BLaER1 treated with 17β-estradiol and CSF1 and Interleukin-3, amounts not matched to agents 10 nM and 100 nM (cell line): ENCODE measurements at regions not wholly inside any gene's neighbourhood (a gene's known extent, or its start where the extent isn't known, plus 50 kb on each side); places are given as distances from the start of the nearest gene placed in this dataset.
"Not testable (repeated sequence)": the region's sequence is repeated elsewhere in the genome, so short reads cannot be mapped to it uniquely, and the experiment has no call there.

Experiments used
- H3K27ac ChIP-seq, 11 experiments: shearing (Covaris generic); formaldehyde crosslinking; 2 replicates each; pipeline ENCODE4 v1.8.1; 2022
- H3K27me3 ChIP-seq, 11 experiments: shearing (Covaris generic); formaldehyde crosslinking; 2 replicates each; pipeline ENCODE4 v1.8.1; 2022
- H3K36me3 ChIP-seq, 11 experiments: shearing (Covaris generic); formaldehyde crosslinking; 2 replicates each; pipeline ENCODE4 v1.8.1; 2022
- H3K4me1 ChIP-seq, 10 experiments: shearing (Covaris generic); formaldehyde crosslinking; 2 replicates each; pipeline ENCODE4 v1.8.1; 2022
- H3K4me2 ChIP-seq, 11 experiments: shearing (Covaris generic); formaldehyde crosslinking; 2 replicates each; pipeline ENCODE4 v1.8.1; 2022
- H3K4me3 ChIP-seq, 10 experiments: shearing (Covaris generic); formaldehyde crosslinking; 2 replicates each; pipeline ENCODE4 v1.8.1; 2022
- H3K9ac ChIP-seq, 11 experiments: shearing (Covaris generic); formaldehyde crosslinking; 2 replicates each; pipeline ENCODE4 v1.8.1; 2022
- H3K9me3 ChIP-seq, 11 experiments: shearing (Covaris generic); formaldehyde crosslinking; replicated peaks in 1 of 11; 2 replicates each; pipeline ENCODE4 v1.8.1; 2022
- H4K20me1 ChIP-seq, 11 experiments: shearing (Covaris generic); formaldehyde crosslinking; 2 replicates each; pipeline ENCODE4 v1.8.1; 2022
- Cebpa-rat ChIP-seq, 11 experiments: shearing (Covaris generic); IDR thresholded peaks; 2 replicates each; pipeline ENCODE4 v1.8.1; 2022

DNA sequence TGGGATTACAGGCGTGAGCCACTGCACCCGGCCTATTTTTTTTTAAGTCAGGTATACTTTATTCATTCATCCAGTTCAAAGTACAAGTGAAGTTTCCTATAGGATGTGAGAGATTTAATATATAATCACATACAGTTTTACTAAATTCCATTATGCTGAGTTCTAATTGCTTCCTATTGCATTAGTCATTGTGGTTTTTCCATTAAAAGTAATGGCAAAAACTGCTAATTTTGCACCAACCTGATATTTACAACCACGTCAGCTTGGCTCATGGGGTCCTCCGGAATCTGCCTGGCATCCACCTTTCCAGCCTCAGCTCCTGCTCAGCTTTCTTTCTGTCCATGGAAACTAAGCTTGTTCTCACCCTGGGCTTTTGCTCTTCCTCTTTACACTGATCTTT is 67.0 kb upstream of the CSRP2 start:
- Histone ChIP-seq H3K4me3 (no peak overlapping the region), H3K27me3 (no peaks in the 10 kb centered on the region), H3K4me2 (no peak overlapping the region), H4K20me1 (no peaks in the 10 kb centered on the region), H3K9ac (no peak overlapping the region), H3K9me3 (no peaks in the 10 kb centered on the region), H3K27ac (no peak overlapping the region), H3K36me3 (no peaks in the 10 kb centered on the region), H3K4me1 (peaks cover 0 to 4% (median 0%) of the 10 kb centered on the region in 10 experiments; a peak in 1 of 20 replicates)
- TF ChIP-seq Cebpa-rat (IDR thresholded peaks at IDR 0.05): no peak

DNA sequence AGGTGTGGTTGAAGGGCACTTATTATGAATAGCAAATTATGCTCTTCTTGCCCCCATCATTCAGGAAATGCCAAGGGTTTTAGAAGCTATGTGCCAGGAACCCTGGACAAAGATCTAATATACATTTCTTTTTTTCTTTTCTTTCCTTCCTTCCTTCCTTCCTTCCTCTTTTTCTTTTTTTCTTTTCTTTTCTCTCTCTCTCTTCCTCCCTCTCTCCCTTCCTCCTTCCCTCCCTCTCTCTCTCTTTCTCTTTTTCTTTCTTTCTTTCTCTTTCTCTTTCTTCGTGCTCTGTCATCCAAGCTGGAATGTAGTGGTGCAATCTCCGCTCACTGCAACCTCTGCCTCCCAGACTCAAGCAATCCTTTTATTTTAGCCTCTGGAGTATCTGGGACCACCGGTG is 66.1 kb upstream of the CSRP2 start:
- H3K9ac ChIP-seq: no peak overlapping the region
- no peak overlapping the region for H3K27ac ChIP-seq
- no peaks in the 10 kb centered on the region for H3K9me3 ChIP-seq
- H3K4me1 ChIP-seq: peaks cover 0 to 4% (median 0%) of the 10 kb centered on the region in 10 experiments; a peak in 1 of 20 replicates
- no peak overlapping the region; a peak in 1 of 22 replicates for H3K4me2 ChIP-seq
- no peak for TF ChIP-seq Cebpa-rat (IDR thresholded peaks at IDR 0.05)
- H3K36me3 ChIP-seq: no peaks in the 10 kb centered on the region
- no peaks in the 10 kb centered on the region for H3K27me3 ChIP-seq
- no peak overlapping the region for H3K4me3 ChIP-seq
- no peaks in the 10 kb centered on the region for H4K20me1 ChIP-seq

DNA sequence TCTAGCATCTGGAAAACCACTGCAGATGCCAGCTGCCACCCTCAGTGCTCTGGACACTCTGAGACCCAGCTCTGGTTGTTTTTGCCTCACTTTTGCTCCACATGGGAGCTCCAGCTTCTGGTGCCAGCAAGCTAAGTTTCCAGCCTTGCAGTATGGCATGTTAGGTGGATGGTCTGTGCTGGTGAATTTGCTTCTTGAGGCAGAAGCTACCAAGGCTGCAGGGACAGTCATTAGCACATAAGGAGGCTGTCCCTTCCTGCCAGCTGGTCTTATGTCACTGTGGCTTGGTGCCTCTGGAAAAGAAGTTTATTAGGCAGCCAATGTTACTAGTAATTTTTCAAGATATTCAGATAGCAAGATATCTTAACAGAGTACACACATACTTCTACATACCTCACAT is 64.2 kb upstream of the CSRP2 start:
- Histone ChIP-seq H3K4me3 (no peak overlapping the region), H3K27ac (no peak overlapping the region), H4K20me1 (no peaks in the 10 kb centered on the region), H3K27me3 (no peaks in the 10 kb centered on the region), H3K9ac (no peak overlapping the region), H3K9me3 (no peaks in the 10 kb centered on the region), H3K4me1 (peaks cover 0 to 4% (median 0%) of the 10 kb centered on the region in 10 experiments; a peak in 1 of 20 replicates), H3K36me3 (no peaks in the 10 kb centered on the region), H3K4me2 (no peak overlapping the region)
- TF ChIP-seq Cebpa-rat (IDR thresholded peaks at IDR 0.05): no peak

DNA sequence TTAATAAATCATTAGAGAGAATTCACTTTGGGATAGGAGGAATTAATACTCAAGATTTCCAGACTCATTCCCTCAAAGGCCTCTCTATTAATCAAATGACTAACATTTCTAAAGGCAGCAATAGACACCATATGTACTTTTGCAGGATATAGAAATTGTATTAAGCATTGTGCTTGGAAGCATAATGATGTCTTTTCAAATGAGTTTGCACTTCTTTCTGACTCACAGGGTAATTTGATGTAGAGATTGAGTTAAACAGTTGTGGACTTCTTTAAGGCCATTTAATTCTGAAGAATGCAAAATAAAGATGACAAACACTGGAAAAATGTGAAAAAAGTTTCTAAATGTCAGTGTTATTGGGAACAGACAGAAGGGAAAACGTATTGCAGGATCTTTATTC is 63.4 kb upstream of the CSRP2 start:
- Histone ChIP-seq H3K4me1 (peaks cover 0 to 4% (median 0%) of the 10 kb centered on the region in 10 experiments; a peak in 1 of 20 replicates), H4K20me1 (no peaks in the 10 kb centered on the region), H3K36me3 (no peaks in the 10 kb centered on the region), H3K4me3 (no peak overlapping the region), H3K9me3 (no peaks in the 10 kb centered on the region), H3K27me3 (no peaks in the 10 kb centered on the region), H3K4me2 (no peak overlapping the region), H3K9ac (no peak overlapping the region), H3K27ac (no peak overlapping the region)
- TF ChIP-seq Cebpa-rat (IDR thresholded peaks at IDR 0.05): no peak

DNA sequence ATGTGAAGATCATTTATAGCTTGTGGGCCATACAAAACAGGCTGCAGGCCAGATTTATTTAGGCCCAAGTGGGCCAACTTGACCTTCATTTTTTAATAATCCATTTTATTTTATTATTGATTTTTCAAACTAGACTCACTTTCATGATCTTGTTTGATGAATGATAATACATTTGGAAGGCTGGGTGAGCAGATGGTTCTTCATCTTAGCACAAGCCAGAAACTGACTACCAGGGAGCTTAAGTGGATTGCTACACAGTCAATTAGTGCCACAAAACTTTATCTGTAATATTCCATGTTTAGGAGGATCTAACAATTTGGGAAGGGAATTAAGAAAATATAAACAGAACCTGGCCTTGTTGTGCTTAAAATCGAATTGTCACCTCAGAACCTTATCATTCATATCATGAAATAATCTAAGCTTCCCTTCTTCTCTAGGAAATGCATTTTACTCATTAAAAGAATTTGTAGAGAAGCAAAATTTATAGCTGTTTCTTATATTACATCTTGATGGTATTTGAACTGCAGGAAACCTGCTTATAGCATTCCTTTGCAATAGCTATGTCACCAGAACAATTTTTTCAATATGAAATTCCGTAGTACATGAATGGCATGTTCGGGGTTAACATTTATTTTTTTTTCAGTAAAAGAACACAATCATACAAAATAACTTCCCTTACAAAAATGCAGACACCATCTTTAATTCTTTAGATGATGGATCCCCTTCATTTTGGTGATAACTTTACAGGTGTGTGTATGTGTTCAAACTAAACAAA is 62.0 kb upstream of the CSRP2 start:
- H3K27ac ChIP-seq: no peak overlapping the region

DNA sequence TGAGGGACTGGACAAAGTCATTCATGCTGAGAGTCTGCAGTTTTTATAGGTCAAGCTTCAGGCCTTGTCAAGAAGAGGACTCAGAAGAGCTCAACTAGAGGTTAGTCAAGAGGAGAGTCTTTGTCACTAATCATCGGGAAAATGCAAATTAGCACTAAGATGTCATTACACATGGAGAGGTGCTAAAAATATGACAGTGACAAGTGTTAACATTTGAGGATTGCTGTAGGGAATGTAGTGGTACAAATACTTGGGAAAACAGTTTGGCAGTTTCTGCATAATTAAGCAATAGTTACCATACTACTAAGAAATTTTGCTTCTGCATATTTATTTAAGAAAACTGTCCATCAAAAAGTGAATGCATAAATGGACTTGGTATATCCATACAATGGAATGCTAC is 60.9 kb upstream of the CSRP2 start:
- H3K9ac ChIP-seq: no peak overlapping the region
- H3K36me3 ChIP-seq: no peaks in the 10 kb centered on the region
- H3K27me3 ChIP-seq: no peaks in the 10 kb centered on the region
- TF ChIP-seq Cebpa-rat (IDR thresholded peaks at IDR 0.05): no peak
- no peak overlapping the region for H3K4me2 ChIP-seq
- no peaks in the 10 kb centered on the region; a peak in 1 of 22 replicates for H3K9me3 ChIP-seq
- H3K4me3 ChIP-seq: no peak overlapping the region
- H4K20me1 ChIP-seq: no peaks in the 10 kb centered on the region
- H3K27ac ChIP-seq: no peak overlapping the region
- H3K4me1 ChIP-seq: peaks cover 0 to 8% (median 0%) of the 10 kb centered on the region in 10 experiments; a peak in 1 of 20 replicates

More for the DNA sequence above, 62.0 kb upstream of the CSRP2 start:
- Histone ChIP-seq H3K4me2 (no peak overlapping the region), H3K9me3 (no peaks in the 10 kb centered on the region; a peak in 1 of 22 replicates), H3K4me1 (peaks cover 0 to 10% (median 0%) of the 10 kb centered on the region in 10 experiments; a peak in 1 of 20 replicates), H3K9ac (no peak overlapping the region), H3K4me3 (no peak overlapping the region), H3K36me3 (no peaks in the 10 kb centered on the region), H4K20me1 (no peaks in the 10 kb centered on the region), H3K27me3 (no peaks in the 10 kb centered on the region)
- no peak for TF ChIP-seq Cebpa-rat (IDR thresholded peaks at IDR 0.05)

DNA sequence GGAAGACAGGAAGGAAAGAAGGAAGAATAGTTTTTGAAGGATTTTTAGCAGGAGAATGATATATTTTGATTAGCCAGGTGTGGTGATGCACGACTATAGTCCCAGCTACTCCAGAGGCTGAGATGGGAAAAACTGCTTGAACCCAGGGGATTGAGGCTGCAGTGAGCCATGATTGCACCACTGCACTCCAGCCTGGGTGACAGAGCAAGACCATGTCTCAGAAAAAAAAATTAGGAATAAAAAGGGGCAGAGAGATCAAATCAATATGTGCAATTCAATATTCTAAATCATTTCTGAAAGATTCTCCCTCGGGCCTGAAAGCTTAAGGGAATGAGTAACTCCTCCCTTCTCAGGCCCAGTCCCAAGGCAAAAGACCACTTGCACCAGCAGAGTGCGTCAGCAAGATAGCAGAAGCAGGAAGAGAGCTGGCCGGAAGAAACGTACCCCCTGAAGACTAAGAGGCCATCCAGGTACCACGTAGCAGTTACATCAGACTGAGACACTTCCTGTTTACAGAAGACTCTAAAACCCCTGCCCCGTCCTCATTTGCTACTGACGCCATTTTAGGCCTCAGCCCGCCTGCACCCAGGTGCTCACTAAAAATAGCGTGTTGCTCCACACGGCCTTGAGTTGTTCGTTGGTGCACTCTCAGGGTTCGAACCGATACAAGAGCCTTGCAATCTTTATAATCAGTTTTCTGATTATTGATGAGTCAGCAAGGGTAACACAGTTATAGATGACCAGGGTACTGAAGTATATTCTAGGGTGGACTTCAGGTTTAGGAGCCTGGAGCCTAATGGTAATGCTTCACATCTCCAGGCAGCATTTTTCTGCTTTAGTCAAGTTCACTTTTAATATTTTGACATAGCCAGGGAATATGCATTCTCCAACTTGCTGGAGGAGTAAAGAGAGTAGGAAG is 57.7 kb upstream of the CSRP2 start:
- H3K27ac ChIP-seq: no peak overlapping the region
- no peaks in the 10 kb centered on the region for H3K36me3 ChIP-seq
- H3K9me3 ChIP-seq: peaks cover 0 to 4% (median 0%) of the 10 kb centered on the region in 11 experiments; a peak in 1 of 22 replicates
- H3K9ac ChIP-seq: no peak overlapping the region
- no peak for TF ChIP-seq Cebpa-rat (IDR thresholded peaks at IDR 0.05)
- H4K20me1 ChIP-seq: no peaks in the 10 kb centered on the region
- no peak overlapping the region for H3K4me2 ChIP-seq
- H3K27me3 ChIP-seq: no peaks in the 10 kb centered on the region
- H3K4me3 ChIP-seq: no peak overlapping the region
- peaks cover 0 to 6% (median 0%) of the 10 kb centered on the region in 10 experiments; a peak in 1 of 20 replicates for H3K4me1 ChIP-seq

DNA sequence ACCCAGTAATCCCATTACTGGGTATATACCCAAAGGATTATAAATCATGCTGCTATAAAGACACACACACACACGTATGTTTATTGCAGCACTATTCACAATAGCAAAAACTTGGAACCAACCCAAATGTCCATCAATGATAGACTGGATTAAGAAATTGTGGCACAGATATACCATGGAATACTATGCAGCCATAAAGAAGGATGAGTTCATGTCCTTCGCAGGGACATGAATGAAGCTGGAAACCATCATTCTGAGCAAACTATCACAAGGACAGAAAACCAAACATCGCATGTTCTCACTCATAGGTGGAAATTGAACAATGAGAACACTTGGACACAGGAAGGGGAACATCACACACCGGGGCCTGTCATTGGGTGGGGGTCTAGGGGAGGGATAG is 54.6 kb upstream of the CSRP2 start:
- H3K27ac ChIP-seq, H3K4me2 ChIP-seq, H3K4me3 ChIP-seq, H3K36me3 ChIP-seq, H4K20me1 ChIP-seq, H3K9ac ChIP-seq, H3K4me1 ChIP-seq, H3K27me3 ChIP-seq, H3K9me3 ChIP-seq: not testable (repeated sequence)

DNA sequence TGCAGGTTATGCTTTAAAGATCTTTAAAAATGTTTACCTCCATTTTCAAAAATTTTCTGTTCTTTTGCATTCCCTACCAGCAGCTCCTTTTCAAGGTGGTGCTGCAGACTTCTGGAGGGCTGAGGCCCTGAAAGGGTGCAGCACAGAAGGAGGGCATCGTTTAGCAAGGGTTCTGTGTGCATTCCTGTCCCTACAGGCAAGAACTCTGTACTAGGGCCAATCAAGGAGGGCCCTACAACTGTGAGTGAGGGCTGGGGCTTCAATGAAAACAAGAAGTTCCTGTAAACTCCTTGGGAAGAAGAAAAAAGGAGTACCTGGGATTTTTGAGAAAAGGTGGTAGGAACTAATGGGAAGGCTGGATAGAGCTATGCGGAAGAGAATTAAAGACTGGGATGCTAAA is 50.7 kb upstream of the CSRP2 start:
- no peaks in the 10 kb centered on the region for H3K4me1 ChIP-seq
- no peak for TF ChIP-seq Cebpa-rat (IDR thresholded peaks at IDR 0.05)
- no peak overlapping the region for H3K9ac ChIP-seq
- no peak overlapping the region for H3K27ac ChIP-seq
- 0 out of 22 replicates have a peak, but pooled peaks cover 0 to 4% (median 0%) of the 10 kb centered on the region in 11 experiments for H3K9me3 ChIP-seq
- H3K4me3 ChIP-seq: no peak overlapping the region
- H3K36me3 ChIP-seq: no peaks in the 10 kb centered on the region
- no peak overlapping the region for H3K4me2 ChIP-seq
- H3K27me3 ChIP-seq: no peaks in the 10 kb centered on the region
- H4K20me1 ChIP-seq: no peaks in the 10 kb centered on the region
